Activated CD4-positive, CD25-positive, alpha-beta regulatory T cell treated with anti-CD3 and anti-CD28 coated beads, Interleukin-2, amount 50 U/mL, for 24 hours (primary cell): ENCODE measurements at regions not wholly inside any gene's neighbourhood (a gene's known extent, or its start where the extent isn't known, plus 50 kb on each side); places are given as distances from the start of the nearest gene placed in this dataset.
"Not testable (repeated sequence)": the region's sequence is repeated elsewhere in the genome, so short reads cannot be mapped to it uniquely, and the experiment has no call there.

ENCODE experiments used
- ATAC-seq, 2 donors: fragments of 150-1000 bp; cut with Tn5 transposase; one replicate each; pipeline ENCODE4 v1.10.0; 2021; ENCODE audit warnings: mild to moderate bottlenecking in 1 of 2, moderate library complexity in 1 of 2

DNA sequence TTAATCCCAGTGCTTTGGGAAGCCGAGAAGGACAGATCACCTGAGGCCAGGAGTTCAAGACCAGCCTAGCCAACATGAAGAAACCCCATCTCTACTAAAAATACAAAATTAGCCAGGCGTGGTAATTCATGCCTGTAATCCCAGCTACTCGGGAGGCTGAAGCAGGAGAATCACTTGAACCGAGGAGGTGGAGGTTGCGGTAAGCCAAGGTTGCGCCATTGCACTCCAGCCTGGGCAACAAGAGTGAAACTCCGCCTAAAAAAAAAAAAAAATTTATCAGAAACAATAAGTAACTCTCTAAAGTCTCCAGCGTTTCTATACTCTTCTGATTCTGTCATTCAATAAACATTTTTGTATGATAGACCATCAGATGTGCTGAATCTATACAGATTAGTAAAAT is 55.7 kb upstream of the FNDC3B start:
- ATAC-seq: not testable (repeated sequence)

DNA sequence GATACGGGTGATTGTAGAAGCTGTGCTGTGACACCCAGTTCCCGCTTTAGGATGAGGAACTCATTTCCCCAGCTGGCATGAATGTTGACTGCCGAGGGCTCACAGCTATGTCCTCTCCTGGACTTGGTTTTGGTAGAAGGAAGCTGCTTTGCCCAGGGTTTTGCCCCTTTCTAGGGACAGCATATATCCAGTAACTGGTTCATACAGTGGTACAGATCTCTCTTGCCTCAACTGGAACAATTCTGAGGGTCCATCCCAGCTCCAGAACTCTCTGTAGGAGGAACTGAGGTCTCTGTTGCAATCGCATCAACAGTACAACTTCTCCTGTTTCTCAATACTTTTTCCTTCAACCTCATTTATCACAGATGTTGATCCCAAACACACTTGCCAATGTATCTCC is 54.5 kb upstream of the FNDC3B start:
- no peak for ATAC-seq

DNA sequence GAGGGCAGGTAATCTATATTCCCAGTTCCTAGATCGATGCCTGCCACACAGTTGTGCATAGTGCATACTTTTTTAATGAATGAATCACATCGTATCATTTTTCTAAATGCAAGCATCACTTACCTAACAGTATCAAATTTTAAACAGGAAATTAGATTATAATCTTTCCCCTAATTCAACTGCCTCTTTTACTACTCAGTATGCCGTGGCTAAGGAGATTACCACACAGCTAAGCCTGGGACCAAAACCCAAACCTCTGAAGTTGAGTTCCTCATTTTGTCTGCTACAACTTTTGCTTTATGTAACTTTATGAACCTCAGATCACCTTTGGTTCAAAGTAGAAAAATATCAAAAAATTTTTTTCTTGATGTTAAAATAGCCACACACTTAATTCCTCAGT is 53.2 kb upstream of the FNDC3B start:
- no peak for ATAC-seq

DNA sequence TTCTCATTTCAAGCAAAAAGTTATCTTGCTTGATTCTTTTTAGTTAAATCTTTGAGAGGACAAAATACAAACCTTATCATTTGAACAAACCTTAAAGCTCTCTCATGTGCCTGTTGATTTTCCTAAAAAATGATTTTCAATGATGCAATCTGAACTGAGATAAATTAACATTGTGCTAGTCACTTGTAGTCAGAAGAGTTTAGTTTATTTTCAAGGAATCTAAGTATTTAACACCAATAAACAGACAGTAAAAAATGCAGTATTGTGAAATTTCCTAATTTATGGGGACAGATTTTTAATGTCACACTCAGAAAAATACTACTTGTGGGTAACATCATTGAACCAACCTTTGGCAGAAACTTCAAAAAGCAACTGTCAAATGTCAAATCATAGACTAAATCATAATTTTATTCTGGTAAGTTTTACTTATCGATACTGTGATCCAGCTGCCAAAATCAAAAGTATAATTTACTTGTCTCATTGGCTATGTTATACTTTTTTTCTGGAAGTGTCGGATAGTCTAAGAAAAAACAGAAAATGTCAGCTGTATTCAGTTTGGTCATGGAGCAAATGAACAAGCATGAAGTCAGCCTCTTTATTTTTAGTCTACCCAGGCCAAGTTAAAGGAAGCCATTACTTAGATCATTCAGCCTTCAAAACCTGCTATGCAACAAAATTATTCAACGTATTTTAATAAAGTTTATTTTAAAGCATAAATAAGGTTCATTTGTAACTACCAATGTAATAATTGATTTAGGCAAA is 52.4 kb upstream of the FNDC3B start:
- no peak for ATAC-seq
